HL-60 (cell line): ENCODE measurements at regions not wholly inside any gene's neighbourhood (a gene's known extent, or its start where the extent isn't known, plus 50 kb on each side); places are given as distances from the start of the nearest gene placed in this dataset.

Experiments used
- CTCF ChIP-seq: IDR thresholded peaks from one replicate; pipeline ENCODE4 v1.5.1; 2011; ENCODE audit warnings: low read length, control low read depth, inconsistent platforms; ENCODE audit not compliant: insufficient read depth
- POLR2AphosphoS5 ChIP-seq: IDR thresholded peaks from 2 replicates; pipeline ENCODE4 v1.6.1; 2012; ENCODE audit warnings: low read depth
- SPI1 ChIP-seq: IDR thresholded peaks from 2 replicates; pipeline ENCODE4 v1.6.1; 2012; ENCODE audit warnings: low read depth, mild to moderate bottlenecking, borderline replicate concordance

- no peak for TF ChIP-seq POLR2AphosphoS5
- no peak for TF ChIP-seq CTCF
- no peak for TF ChIP-seq SPI1
These were observed 138.8 kb upstream of the AFF2 start for GRCh38 chrX:148361641-148362040.
